Caco-2 (cell line): ENCODE measurements at regions not wholly inside any gene's neighbourhood (a gene's known extent, or its start where the extent isn't known, plus 50 kb on each side); places are given as distances from the start of the nearest gene placed in this dataset.

Experiments used
- BruUV-seq: library from RNA; stranded (reverse); fragments of 400-500 nt; replicated peaks from 2 replicates; lab custom pipeline; 2021; lab: Mats Ljungman, UMichigan
- CTCF ChIA-PET: fragments of 300-600 bp; sonication (Branson Sonifier 250); formaldehyde crosslinking; loops from one replicate; lab custom pipeline; 2022; ENCODE audit warnings: antibody characterized with exemption; lab: Charles Lee
- POLR2A ChIA-PET: fragments of 300-600 bp; sonication (Branson Sonifier 250); formaldehyde crosslinking; loops from one replicate; lab custom pipeline; 2022; ENCODE audit warnings: antibody characterized with exemption; lab: Charles Lee
- DNase-seq, 2 experiments: peaks; one replicate each; pipeline versions ENCODE4 v3.0.0 to v3.0.0-alpha.2; 2020 to 2022
- H3K27me3 ChIP-seq: replicated peaks from 2 replicates; pipeline ENCODE4 v1.6.0; 2011; ENCODE audit warnings: low read length; ENCODE audit not compliant: control insufficient read depth, insufficient read depth
- H3K36me3 ChIP-seq: 2 replicates; pipeline ENCODE4 v1.5.1; 2011; ENCODE audit warnings: low read length; ENCODE audit not compliant: control insufficient read depth, insufficient read depth
- H3K4me1 ChIP-seq: fragments of 250-450 bp; sonication (Bioruptor Pico); 2 replicates; pipeline ENCODE4 v1.5.1; 2020; ENCODE audit warnings: mild to moderate bottlenecking
- H3K4me3 ChIP-seq: 2 replicates; pipeline ENCODE4 v1.5.1; 2011; ENCODE audit warnings: low read depth, mild to moderate bottlenecking, control low read depth, low read length
- H3K9me3 ChIP-seq: fragments of 250-450 bp; sonication (Bioruptor Pico); 2 replicates; pipeline ENCODE4 v1.5.1; 2020; ENCODE audit warnings: mild to moderate bottlenecking, moderate library complexity
- H3K27ac Mint-ChIP-seq: one replicate; pipeline ENCODE4 v1.8.0; 2022; ENCODE audit warnings: mixed read lengths; ENCODE audit not compliant: unreplicated experiment
- H3K27me3 Mint-ChIP-seq: one replicate; pipeline ENCODE4 v1.8.0; 2022; ENCODE audit warnings: mixed read lengths; ENCODE audit not compliant: insufficient read depth, unreplicated experiment
- H3K36me3 Mint-ChIP-seq: one replicate; pipeline ENCODE4 v1.8.0; 2022; ENCODE audit warnings: mild to moderate bottlenecking, mixed read lengths; ENCODE audit not compliant: insufficient read depth, unreplicated experiment
- H3K4me1 Mint-ChIP-seq: one replicate; pipeline ENCODE4 v1.8.0; 2022; ENCODE audit warnings: low read depth, mixed read lengths; ENCODE audit not compliant: unreplicated experiment
- H3K4me3 Mint-ChIP-seq: one replicate; pipeline ENCODE4 v1.8.0; 2022; ENCODE audit warnings: mild to moderate bottlenecking, moderate library complexity, mixed read lengths; ENCODE audit not compliant: unreplicated experiment
- H3K9me3 Mint-ChIP-seq: one replicate; pipeline ENCODE4 v1.8.0; 2022; ENCODE audit warnings: mixed read lengths; ENCODE audit not compliant: unreplicated experiment
- intact Hi-C: fragments of 100-400 bp; cut with micrococcal nuclease; formaldehyde crosslinking; loops from one replicate; pipeline ENCODE4 v1.10.0; 2022; ENCODE audit not compliant: unreplicated experiment
- TF ChIP-seq, protein P1 (sequence below), 2 experiments: fragments of 200-600 bp in 1 of 2; IDR thresholded peaks; 1 replicate in 1 of 2; 2 replicates in 1 of 2; pipeline versions ENCODE4 v1.5.1 to v1.8.0; 2011 to 2022; ENCODE audit warnings: antibody characterized with exemption in 1 of 2, control low read depth in 1 of 2, inconsistent platforms in 1 of 2, low read depth in 1 of 2, low read length in 1 of 2, mild to moderate bottlenecking in 1 of 2, moderate library complexity in 1 of 2; ENCODE audit not compliant: insufficient read depth in 1 of 2, severe bottlenecking in 1 of 2, unreplicated experiment in 1 of 2

DNA sequence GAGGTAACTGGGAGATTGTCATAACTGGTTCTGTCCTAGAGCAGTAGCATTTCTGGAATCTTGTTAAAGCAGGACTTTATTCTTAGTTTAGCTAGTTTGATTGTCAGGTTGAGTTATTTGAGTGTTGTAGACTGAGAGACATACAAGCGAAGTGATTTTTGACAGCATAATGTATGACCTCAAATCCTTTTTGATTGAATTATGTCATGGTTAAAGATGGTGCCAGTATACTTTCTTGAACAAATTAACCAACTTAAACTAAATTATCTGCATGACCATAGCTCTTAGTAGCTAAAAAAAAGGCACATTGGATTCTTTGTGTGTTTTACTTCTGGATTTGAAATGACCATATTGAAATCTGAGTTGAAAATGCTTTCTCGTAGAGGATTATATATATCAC, 626.6 kb downstream of the TMTC2 start:
- Mint-ChIP-seq H3K9me3 (no peaks in the 10 kb centered on the region), H3K36me3 (no peaks in the 10 kb centered on the region), H3K27ac (no peak overlapping the region), H3K4me1 (no peaks in the 10 kb centered on the region), H3K4me3 (no peak overlapping the region), H3K27me3 (peaks cover 2% of the 10 kb centered on the region)
- ChIA-PET POLR2A (no interaction called here), CTCF (no interaction called here)
- no TSS peak for BruUV-seq
- Histone ChIP-seq H3K36me3 (no peaks in the 10 kb centered on the region), H3K9me3 (no peaks in the 10 kb centered on the region), H3K4me3 (no peak overlapping the region), H3K4me1 (no peaks in the 10 kb centered on the region), H3K27me3 (no peaks in the 10 kb centered on the region)
- intact Hi-C loops = no loop called here
- TF ChIP-seq, protein P1, sequence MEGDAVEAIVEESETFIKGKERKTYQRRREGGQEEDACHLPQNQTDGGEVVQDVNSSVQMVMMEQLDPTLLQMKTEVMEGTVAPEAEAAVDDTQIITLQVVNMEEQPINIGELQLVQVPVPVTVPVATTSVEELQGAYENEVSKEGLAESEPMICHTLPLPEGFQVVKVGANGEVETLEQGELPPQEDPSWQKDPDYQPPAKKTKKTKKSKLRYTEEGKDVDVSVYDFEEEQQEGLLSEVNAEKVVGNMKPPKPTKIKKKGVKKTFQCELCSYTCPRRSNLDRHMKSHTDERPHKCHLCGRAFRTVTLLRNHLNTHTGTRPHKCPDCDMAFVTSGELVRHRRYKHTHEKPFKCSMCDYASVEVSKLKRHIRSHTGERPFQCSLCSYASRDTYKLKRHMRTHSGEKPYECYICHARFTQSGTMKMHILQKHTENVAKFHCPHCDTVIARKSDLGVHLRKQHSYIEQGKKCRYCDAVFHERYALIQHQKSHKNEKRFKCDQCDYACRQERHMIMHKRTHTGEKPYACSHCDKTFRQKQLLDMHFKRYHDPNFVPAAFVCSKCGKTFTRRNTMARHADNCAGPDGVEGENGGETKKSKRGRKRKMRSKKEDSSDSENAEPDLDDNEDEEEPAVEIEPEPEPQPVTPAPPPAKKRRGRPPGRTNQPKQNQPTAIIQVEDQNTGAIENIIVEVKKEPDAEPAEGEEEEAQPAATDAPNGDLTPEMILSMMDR (IDR thresholded peaks at IDR 0.05; ENCODE audit: insufficient read depth in 1 of 2, low read depth in 1 of 2, low read length in 1 of 2, severe bottlenecking in 1 of 2, unreplicated experiment in 1 of 2) = no peak
- DNase-seq = no peak

GRCh38 chr12:83276904-83277303, 590.2 kb downstream of the TMTC2 start:
- ChIA-PET CTCF (no interaction called here), POLR2A (no interaction called here)
- Mint-ChIP-seq H3K27me3 (no peaks in the 10 kb centered on the region), H3K36me3 (no peaks in the 10 kb centered on the region), H3K9me3 (peaks cover 10% of the 10 kb centered on the region), H3K4me1 (no peaks in the 10 kb centered on the region), H3K27ac (no peak overlapping the region), H3K4me3 (no peak overlapping the region)
- no peak for DNase-seq
- Histone ChIP-seq H3K27me3 (no peaks in the 10 kb centered on the region), H3K9me3 (no peaks in the 10 kb centered on the region), H3K4me1 (no peaks in the 10 kb centered on the region), H3K4me3 (no peak overlapping the region), H3K36me3 (no peaks in the 10 kb centered on the region)
- TF ChIP-seq, protein P1 (IDR thresholded peaks at IDR 0.05; ENCODE audit: insufficient read depth in 1 of 2, low read depth in 1 of 2, low read length in 1 of 2, severe bottlenecking in 1 of 2, unreplicated experiment in 1 of 2) = no peak
- no TSS peak for BruUV-seq
- intact Hi-C loops = no loop called here

DNA sequence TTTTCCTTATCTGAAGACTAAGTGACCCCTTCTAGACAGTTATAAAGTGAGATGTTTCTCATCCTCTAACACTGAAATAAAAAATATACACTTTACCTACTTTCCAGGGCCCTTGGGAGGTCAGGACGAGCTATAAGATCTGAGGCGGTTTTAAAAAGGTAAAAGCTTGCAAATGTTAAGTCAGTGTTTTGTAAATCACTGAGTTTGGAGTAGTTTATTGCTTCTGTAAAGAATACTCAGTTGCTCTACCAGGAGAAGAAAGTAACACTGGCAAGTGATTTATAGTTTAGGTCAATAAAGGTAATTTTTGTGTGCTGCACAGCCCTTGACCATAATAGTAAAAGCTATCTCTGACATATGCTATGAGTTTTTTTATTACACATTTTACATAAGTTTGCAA, 584.5 kb downstream of the TMTC2 start:
- H3K27me3 Mint-ChIP-seq = peaks cover 2% of the 10 kb centered on the region
- H3K4me1 Mint-ChIP-seq = no peaks in the 10 kb centered on the region
- no peak for DNase-seq
- Histone ChIP-seq H3K9me3 (0 out of 2 replicates have a peak, but pooled peaks cover 3% of the 10 kb centered on the region), H3K4me3 (no peak overlapping the region), H3K36me3 (no peaks in the 10 kb centered on the region), H3K27me3 (no peaks in the 10 kb centered on the region), H3K4me1 (no peaks in the 10 kb centered on the region)
- no peak overlapping the region for H3K4me3 Mint-ChIP-seq
- intact Hi-C loops = no loop called here
- H3K36me3 Mint-ChIP-seq = no peaks in the 10 kb centered on the region
- no TSS peak for BruUV-seq
- POLR2A ChIA-PET = no interaction called here
- H3K27ac Mint-ChIP-seq = no peak overlapping the region
- CTCF ChIA-PET = no interaction called here
- H3K9me3 Mint-ChIP-seq = peaks cover 10% of the 10 kb centered on the region
- TF ChIP-seq, protein P1 (IDR thresholded peaks at IDR 0.05; ENCODE audit: insufficient read depth in 1 of 2, low read depth in 1 of 2, low read length in 1 of 2, severe bottlenecking in 1 of 2, unreplicated experiment in 1 of 2) = no peak
